Cardiac muscle cell (in vitro differentiated cells and primary cell): ENCODE measurements at regions not wholly inside any gene's neighbourhood (a gene's known extent, or its start where the extent isn't known, plus 50 kb on each side); places are given as distances from the start of the nearest gene placed in this dataset.

ENCODE experiments used
- DNase-seq, 2 donors: peaks; one replicate each; pipeline versions ENCODE4 v3.0.0 to v3.0.0-alpha.2; 2010 to 2017; ENCODE audit warnings: low read depth in 1 of 2, low spot score in 1 of 2
- H3K27ac ChIP-seq: fragments of 200-600 bp; sonication (generic); 2 replicates; pipeline ENCODE4 v1.5.1; 2016
- H3K27me3 ChIP-seq: fragments of 200-600 bp; sonication (generic); 2 replicates; pipeline ENCODE4 v1.6.0; 2016; ENCODE audit warnings: control low read depth
- H3K36me3 ChIP-seq: fragments of 200-600 bp; sonication (generic); 2 replicates; pipeline ENCODE4 v1.5.1; 2016; ENCODE audit warnings: control low read depth
- H3K4me1 ChIP-seq: fragments of 200-600 bp; sonication (generic); 2 replicates; pipeline ENCODE4 v1.8.1; 2017; ENCODE audit warnings: low read depth, mild to moderate bottlenecking, mixed run types
- H3K4me3 ChIP-seq: fragments of 200-600 bp; sonication (generic); 2 replicates; pipeline ENCODE4 v1.5.1; 2016; ENCODE audit warnings: mild to moderate bottlenecking
- H3K9me3 ChIP-seq: fragments of 200-600 bp; sonication (generic); 2 replicates; pipeline ENCODE4 v1.5.1; 2017; ENCODE audit warnings: low read depth, mild to moderate bottlenecking, control low read depth
- CTCF ChIP-seq: IDR thresholded peaks from 2 replicates; pipeline ENCODE4 v1.5.1; 2012; ENCODE audit warnings: low read depth, mild to moderate bottlenecking, low read length

- no peak for TF ChIP-seq CTCF
- no peaks in the 10 kb centered on the region for H3K4me1 ChIP-seq
- H3K27ac ChIP-seq = no peak overlapping the region
- H3K27me3 ChIP-seq = no peaks in the 10 kb centered on the region
- no peaks in the 10 kb centered on the region for H3K36me3 ChIP-seq
- no peaks in the 10 kb centered on the region for H3K9me3 ChIP-seq
- DNase-seq = no peak
- H3K4me3 ChIP-seq = no peak overlapping the region
These were observed 745.0 kb upstream of the ACO1 start for GRCh38 chr9:31639451-31639850.

- TF ChIP-seq CTCF = no peak
- H3K9me3 ChIP-seq = no peaks in the 10 kb centered on the region
- no peak overlapping the region for H3K4me3 ChIP-seq
- H3K27ac ChIP-seq = no peak overlapping the region
- no peak for DNase-seq
- H3K36me3 ChIP-seq = no peaks in the 10 kb centered on the region
- no peaks in the 10 kb centered on the region for H3K4me1 ChIP-seq
- H3K27me3 ChIP-seq = no peaks in the 10 kb centered on the region
These were observed 715.1 kb upstream of the ACO1 start for GRCh38 chr9:31669311-31669710.

GRCh38 chr9:31671011-31671410, 713.4 kb upstream of the ACO1 start:
- TF ChIP-seq CTCF = no peak

GRCh38 chr9:31674264-31674663, 710.2 kb upstream of the ACO1 start:
- Histone ChIP-seq H3K9me3 (no peaks in the 10 kb centered on the region), H3K27ac (no peak overlapping the region), H3K4me3 (no peak overlapping the region), H3K36me3 (no peaks in the 10 kb centered on the region), H3K27me3 (no peaks in the 10 kb centered on the region), H3K4me1 (no peaks in the 10 kb centered on the region)
- TF ChIP-seq CTCF = no peak
- no peak for DNase-seq

More at GRCh38 chr9:31671011-31671410, 713.4 kb upstream of the ACO1 start:
- DNase-seq = no peak
- Histone ChIP-seq H3K9me3 (no peaks in the 10 kb centered on the region), H3K27me3 (no peaks in the 10 kb centered on the region), H3K4me3 (no peak overlapping the region), H3K4me1 (no peaks in the 10 kb centered on the region), H3K36me3 (no peaks in the 10 kb centered on the region), H3K27ac (no peak overlapping the region)

GRCh38 chr9:31677415-31677814, 707.0 kb upstream of the ACO1 start:
- TF ChIP-seq CTCF = no peak
- no peaks in the 10 kb centered on the region for H3K27me3 ChIP-seq
- no peaks in the 10 kb centered on the region for H3K36me3 ChIP-seq

GRCh38 chr9:31677877-31678276, 706.6 kb upstream of the ACO1 start:
- Histone ChIP-seq H3K36me3 (no peaks in the 10 kb centered on the region), H3K27me3 (no peaks in the 10 kb centered on the region), H3K4me3 (no peak overlapping the region), H3K4me1 (no peaks in the 10 kb centered on the region), H3K27ac (no peak overlapping the region), H3K9me3 (no peaks in the 10 kb centered on the region)
- no peak for TF ChIP-seq CTCF
- DNase-seq = no peak

More at GRCh38 chr9:31677415-31677814, 707.0 kb upstream of the ACO1 start:
- Histone ChIP-seq H3K27ac (no peak overlapping the region), H3K4me3 (no peak overlapping the region), H3K4me1 (no peaks in the 10 kb centered on the region), H3K9me3 (no peaks in the 10 kb centered on the region)
- DNase-seq = no peak
